ENCODE measurements at regions not wholly inside any gene's neighbourhood (a gene's known extent, or its start where the extent isn't known, plus 50 kb on each side); places are given as distances from the start of the nearest gene placed in this dataset.

GRCh38 chr4:41375561-41375960 lies 118.8 kb downstream of the UCHL1 start:
- TF ChIP-seq POLR2AphosphoS5 (IDR thresholded peaks at IDR 0.05), result no peak
- TF ChIP-seq CTCF (IDR thresholded peaks at IDR 0.05), result no peak
- TF ChIP-seq POLR2A (IDR thresholded peaks at IDR 0.05; ENCODE audit: low read depth), result no peak

Data from esophagus muscularis mucosa (tissue), 3 donors.